ENCODE measurements at regions not wholly inside any gene's neighbourhood (a gene's known extent, or its start where the extent isn't known, plus 50 kb on each side); places are given as distances from the start of the nearest gene placed in this dataset.

DNA sequence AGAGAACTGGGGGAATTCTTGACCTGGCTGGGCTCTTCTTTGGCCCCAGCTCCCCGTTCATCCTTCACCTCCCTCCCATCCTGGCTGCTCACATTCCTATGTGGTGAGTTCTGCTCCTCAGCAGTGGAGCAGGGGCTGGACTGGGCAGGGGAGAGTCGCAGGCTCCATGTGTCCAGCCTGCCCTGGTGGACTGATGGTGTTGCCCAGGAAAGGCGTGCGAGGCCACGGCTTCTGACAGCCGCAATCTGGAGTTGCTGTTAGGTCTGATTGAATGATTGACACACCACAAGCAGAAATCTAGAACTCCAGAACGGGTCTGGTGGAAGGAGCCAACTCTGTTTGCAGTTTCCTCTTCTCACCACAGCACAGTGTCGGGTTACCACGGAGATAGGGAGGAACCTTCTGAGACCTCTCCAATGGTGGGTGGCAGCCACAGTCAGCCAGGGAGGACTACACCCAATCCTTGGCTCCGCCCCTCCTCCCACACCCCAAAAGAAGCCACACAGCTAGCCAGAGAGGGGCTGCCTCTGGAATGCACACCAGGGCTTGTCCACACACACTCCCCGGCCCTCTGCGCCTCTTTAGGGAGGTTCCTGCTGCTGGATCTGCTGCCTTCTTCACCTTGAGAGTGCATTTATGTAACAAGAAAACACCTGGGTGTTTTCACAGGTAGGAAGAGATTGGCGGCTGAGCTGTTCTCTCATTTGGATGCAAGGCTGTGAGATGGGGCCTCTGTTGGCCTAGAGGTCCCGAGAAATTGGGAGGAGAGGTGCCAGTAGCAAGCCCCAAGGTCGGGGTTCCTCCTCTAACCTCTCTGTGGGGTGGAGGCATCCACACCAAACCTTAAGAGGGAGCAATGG lies 56.4 kb upstream of the CD44 start:
- ChIA-PET CTCF (interaction anchor here in 1 of 2 donors (1.0 to 2.3 kb wide), 5 partner anchors 35 to 137 kb away, joined by 4 to 7 read pairs (median 6); no protein-coding TSS in a partner anchor), POLR2A (interaction anchor here (0.6 to 1.8 kb wide), 20 partner anchors 7 to 1007 kb away, joined by 3 to 18 read pairs (median 5); no protein-coding TSS in a partner anchor)
- Mint-ChIP-seq H3K9me3 (no peaks in the 10 kb centered on the region), H3K4me3 (peak overlapping the region; percentile 65 to 81 (median 67)), H3K4me1 (peaks cover 92 to 98% (median 94%) of the 10 kb centered on the region in 3 donors), H3K27ac (peak overlapping the region; percentile 97 to 98), H3K36me3 (peaks cover 3% of the 10 kb centered on the region), H3K27me3 (no peaks in the 10 kb centered on the region)
- peak; percentile 63 to 93 (median 85) for DNase-seq
- Histone ChIP-seq H3K4me1 (ENCODE audit: control insufficient read depth in 1 of 2, extremely low read depth in 1 of 2, insufficient read depth in 2 of 2, low read length in 2 of 2) (peaks cover 58 to 77% of the 10 kb centered on the region in 2 experiments), H3K4me3 (ENCODE audit: control insufficient read depth in 1 of 2, extremely low read depth in 1 of 2, low read length in 1 of 2) (peak overlapping the region; percentile 40 to 62), H3K27me3 (replicated peaks in 1 of 2; ENCODE audit: control insufficient read depth in 2 of 2, extremely low read depth in 1 of 2, insufficient read depth in 2 of 2, low read length in 1 of 2) (no peaks in the 10 kb centered on the region), H3K36me3 (ENCODE audit: control insufficient read depth in 2 of 2, extremely low read depth in 1 of 2, insufficient read depth in 1 of 2, low read length in 1 of 2) (no peaks in the 10 kb centered on the region), H3K9me3 (no peaks in the 10 kb centered on the region), H3K27ac (ENCODE audit: low read length) (peak overlapping the region; percentile 95)
- peak; percentile 83 to 86 (median 84) for ATAC-seq (replicated peaks in 1 of 4)
- WGBS (ENCODE audit: insufficient coverage), result 13% methylated on average over 6 of the region's 15 CpGs

DNA sequence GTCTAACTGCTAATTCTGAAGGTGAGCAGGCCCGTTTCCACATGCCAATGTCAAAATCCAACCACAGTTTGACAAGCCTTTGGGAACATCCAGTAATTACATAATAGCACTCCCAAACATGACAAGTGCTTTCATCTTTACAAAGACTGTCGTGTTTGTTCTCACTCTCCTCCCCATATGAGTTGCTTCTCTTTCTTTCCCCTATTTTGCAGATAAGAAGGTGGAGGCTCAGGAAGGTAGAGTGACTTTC lies 55.9 kb upstream of the CD44 start:
- no peaks in the 10 kb centered on the region for H3K27me3 Mint-ChIP-seq
- Histone ChIP-seq H3K36me3 (ENCODE audit: control insufficient read depth in 2 of 2, extremely low read depth in 1 of 2, insufficient read depth in 1 of 2, low read length in 1 of 2) (no peaks in the 10 kb centered on the region), H3K27ac (ENCODE audit: low read length) (peak overlapping the region; percentile 95), H3K4me1 (ENCODE audit: control insufficient read depth in 1 of 2, extremely low read depth in 1 of 2, insufficient read depth in 2 of 2, low read length in 2 of 2) (peaks cover 58 to 79% of the 10 kb centered on the region in 2 experiments), H3K27me3 (replicated peaks in 1 of 2; ENCODE audit: control insufficient read depth in 2 of 2, extremely low read depth in 1 of 2, insufficient read depth in 2 of 2, low read length in 1 of 2) (no peaks in the 10 kb centered on the region), H3K9me3 (no peaks in the 10 kb centered on the region), H3K4me3 (ENCODE audit: control insufficient read depth in 1 of 2, extremely low read depth in 1 of 2, low read length in 1 of 2) (peak overlapping the region; percentile 40 to 62)
- no peak for DNase-seq
- H3K27ac Mint-ChIP-seq, result peak overlapping the region; percentile 97 to 98
- H3K4me1 Mint-ChIP-seq, result peaks cover 92 to 98% (median 94%) of the 10 kb centered on the region in 3 donors
- 14% methylated on average over 1 of the region's 2 CpGs for WGBS (ENCODE audit: insufficient coverage)
- H3K36me3 Mint-ChIP-seq, result peaks cover 3% of the 10 kb centered on the region
- H3K9me3 Mint-ChIP-seq, result no peaks in the 10 kb centered on the region
- H3K4me3 Mint-ChIP-seq, result peak overlapping the region; percentile 65 to 81 (median 67)
- POLR2A ChIA-PET, result interaction anchor here (0.6 to 1.8 kb wide), 14 partner anchors 8 to 123 kb away, joined by 3 to 16 read pairs (median 5); no protein-coding TSS in a partner anchor
- peak in 1 of 4 experiments; percentile 4 for ATAC-seq (replicated peaks in 1 of 4)
- CTCF ChIA-PET, result interaction anchor here in 1 of 2 donors (1.0 to 2.3 kb wide), 3 partner anchors 38 to 136 kb away, joined by 4 to 7 read pairs (median 6); no protein-coding TSS in a partner anchor

DNA sequence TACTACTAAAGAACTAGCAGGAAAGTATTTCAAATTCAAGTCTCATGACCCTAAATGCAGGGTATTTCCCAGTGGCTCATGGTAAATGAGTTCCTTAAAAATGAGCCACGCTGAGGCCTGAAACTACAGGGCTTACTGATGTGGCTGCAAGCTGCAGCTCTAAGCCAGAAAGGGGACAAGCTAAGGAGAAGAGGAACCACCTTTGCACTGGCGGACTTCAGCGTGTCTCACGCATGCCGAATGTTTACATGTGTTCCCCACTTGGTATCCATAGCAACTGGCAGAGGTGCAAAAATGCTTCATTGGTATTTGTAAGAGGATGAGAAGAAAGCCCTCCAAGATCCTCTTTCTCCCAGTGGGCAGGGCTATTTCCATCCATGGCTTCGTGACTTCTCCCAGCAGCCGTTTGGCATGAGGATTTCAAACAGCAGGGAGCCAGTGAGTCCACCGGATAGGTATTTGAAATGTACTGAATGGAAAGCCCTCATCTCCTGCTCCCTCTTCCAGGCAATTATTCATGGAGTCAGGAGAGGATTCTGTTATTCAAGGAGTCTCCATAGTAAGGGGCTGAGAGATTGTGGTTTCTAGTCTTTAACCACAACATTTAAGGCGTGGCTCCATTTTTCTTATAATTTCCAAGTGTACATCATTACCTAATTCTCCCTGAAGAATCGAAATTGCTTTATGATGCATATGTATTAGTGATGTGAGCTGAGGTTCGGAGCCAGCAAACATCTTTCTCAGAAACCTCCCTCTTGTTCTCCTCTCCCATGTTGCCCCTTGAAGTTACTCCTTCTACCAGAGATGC lies 55.3 kb upstream of the CD44 start:
- peak overlapping the region; percentile 40 to 62 for H3K4me3 ChIP-seq (ENCODE audit: control insufficient read depth in 1 of 2, extremely low read depth in 1 of 2, low read length in 1 of 2)
- no peaks in the 10 kb centered on the region for H3K9me3 ChIP-seq
- H3K27me3 ChIP-seq (replicated peaks in 1 of 2; ENCODE audit: control insufficient read depth in 2 of 2, extremely low read depth in 1 of 2, insufficient read depth in 2 of 2, low read length in 1 of 2), result no peaks in the 10 kb centered on the region
- H3K4me1 Mint-ChIP-seq, result peaks cover 92 to 98% (median 94%) of the 10 kb centered on the region in 3 donors
- peaks cover 3% of the 10 kb centered on the region for H3K36me3 Mint-ChIP-seq
- WGBS (ENCODE audit: insufficient coverage), result 14% methylated on average over 1 of the region's 11 CpGs
- ChIA-PET CTCF (interaction anchor here (0.6 to 2.3 kb wide), 5 partner anchors 38 to 841 kb away, joined by 3 to 7 read pairs (median 4); no protein-coding TSS in a partner anchor), POLR2A (interaction anchor here (0.5 to 1.8 kb wide), 16 partner anchors 8 to 1306 kb away, joined by 3 to 16 read pairs (median 4); partner anchors contain the start of gene CD44 (in 1 of the 2))
- peak overlapping the region; percentile 65 to 81 (median 67) for H3K4me3 Mint-ChIP-seq
- DNase-seq (peak in 34 of 35 experiments; percentile 47 to 93 (median 70)), ATAC-seq (replicated peaks in 1 of 4) (peak; percentile 36 to 73 (median 48))
- H3K9me3 Mint-ChIP-seq, result no peaks in the 10 kb centered on the region
- peaks cover 56 to 79% of the 10 kb centered on the region in 2 experiments for H3K4me1 ChIP-seq (ENCODE audit: control insufficient read depth in 1 of 2, extremely low read depth in 1 of 2, insufficient read depth in 2 of 2, low read length in 2 of 2)
- peak overlapping the region; percentile 95 for H3K27ac ChIP-seq (ENCODE audit: low read length)
- no peaks in the 10 kb centered on the region for H3K36me3 ChIP-seq (ENCODE audit: control insufficient read depth in 2 of 2, extremely low read depth in 1 of 2, insufficient read depth in 1 of 2, low read length in 1 of 2)
- no peaks in the 10 kb centered on the region for H3K27me3 Mint-ChIP-seq
- peak overlapping the region; percentile 97 to 98 for H3K27ac Mint-ChIP-seq

DNA sequence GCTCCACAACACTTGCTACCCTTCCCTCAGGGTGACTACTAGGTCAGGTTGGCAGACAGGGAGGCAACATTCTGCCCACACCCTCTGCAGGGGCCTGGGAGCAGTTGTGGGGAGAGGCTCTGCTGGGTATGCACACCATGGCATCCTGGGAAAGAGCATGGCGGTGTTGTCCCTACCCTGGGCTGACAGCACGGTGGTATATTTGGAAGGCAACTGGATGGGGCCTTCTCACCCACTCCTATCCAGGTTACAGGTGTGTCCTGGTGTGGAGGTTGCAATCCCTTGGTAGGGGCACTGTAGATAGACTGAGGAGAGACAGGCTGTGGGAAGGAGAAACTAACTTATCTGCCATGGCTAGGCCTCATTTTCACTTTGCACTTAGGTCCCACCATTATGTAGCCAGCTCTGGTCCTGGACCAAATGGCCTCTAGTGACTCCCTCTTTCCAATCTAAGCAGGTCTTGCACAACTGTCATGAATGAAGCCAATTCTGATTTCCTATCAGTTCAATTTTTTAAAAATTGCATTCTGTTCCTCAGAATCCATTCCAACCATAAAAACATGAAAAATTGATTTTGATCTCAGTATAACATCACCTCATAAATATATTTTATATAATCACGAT lies 54.0 kb upstream of the CD44 start:
- DNase-seq, result no peak
- H3K9me3 ChIP-seq, result no peaks in the 10 kb centered on the region
- H3K27ac ChIP-seq (ENCODE audit: low read length), result peak overlapping the region; percentile 95
- H3K27me3 Mint-ChIP-seq, result no peaks in the 10 kb centered on the region
- POLR2A ChIA-PET, result interaction anchor here (0.5 to 1.5 kb wide), 4 partner anchors 40 to 156 kb away, joined by 3 to 8 read pairs (median 5); partner anchors contain the start of gene CD44 (in 1 of the 2)
- H3K4me3 ChIP-seq (ENCODE audit: control insufficient read depth in 1 of 2, extremely low read depth in 1 of 2, low read length in 1 of 2), result no peak overlapping the region
- H3K4me3 Mint-ChIP-seq, result peak overlapping the region in 1 of 3 donors; percentile 81
- CTCF ChIA-PET, result interaction anchor here in 1 of 2 donors (0.7 kb wide), 1 partner anchor 843 kb away, joined by 3 read pairs; no protein-coding TSS in a partner anchor
- peaks cover 47 to 70% of the 10 kb centered on the region in 2 experiments for H3K4me1 ChIP-seq (ENCODE audit: control insufficient read depth in 1 of 2, extremely low read depth in 1 of 2, insufficient read depth in 2 of 2, low read length in 2 of 2)
- no peaks in the 10 kb centered on the region for H3K36me3 ChIP-seq (ENCODE audit: control insufficient read depth in 2 of 2, extremely low read depth in 1 of 2, insufficient read depth in 1 of 2, low read length in 1 of 2)
- no peak for ATAC-seq (replicated peaks in 1 of 4)
- no CpG with 5 or more reads among the region's 3 CpGs for WGBS (ENCODE audit: insufficient coverage)
- H3K36me3 Mint-ChIP-seq, result peaks cover 3% of the 10 kb centered on the region
- H3K27ac Mint-ChIP-seq, result peak overlapping the region; percentile 97 to 98
- H3K9me3 Mint-ChIP-seq, result no peaks in the 10 kb centered on the region
- peaks cover 89 to 92% (median 90%) of the 10 kb centered on the region in 3 donors for H3K4me1 Mint-ChIP-seq
- no peaks in the 10 kb centered on the region for H3K27me3 ChIP-seq (replicated peaks in 1 of 2; ENCODE audit: control insufficient read depth in 2 of 2, extremely low read depth in 1 of 2, insufficient read depth in 2 of 2, low read length in 1 of 2)

DNA sequence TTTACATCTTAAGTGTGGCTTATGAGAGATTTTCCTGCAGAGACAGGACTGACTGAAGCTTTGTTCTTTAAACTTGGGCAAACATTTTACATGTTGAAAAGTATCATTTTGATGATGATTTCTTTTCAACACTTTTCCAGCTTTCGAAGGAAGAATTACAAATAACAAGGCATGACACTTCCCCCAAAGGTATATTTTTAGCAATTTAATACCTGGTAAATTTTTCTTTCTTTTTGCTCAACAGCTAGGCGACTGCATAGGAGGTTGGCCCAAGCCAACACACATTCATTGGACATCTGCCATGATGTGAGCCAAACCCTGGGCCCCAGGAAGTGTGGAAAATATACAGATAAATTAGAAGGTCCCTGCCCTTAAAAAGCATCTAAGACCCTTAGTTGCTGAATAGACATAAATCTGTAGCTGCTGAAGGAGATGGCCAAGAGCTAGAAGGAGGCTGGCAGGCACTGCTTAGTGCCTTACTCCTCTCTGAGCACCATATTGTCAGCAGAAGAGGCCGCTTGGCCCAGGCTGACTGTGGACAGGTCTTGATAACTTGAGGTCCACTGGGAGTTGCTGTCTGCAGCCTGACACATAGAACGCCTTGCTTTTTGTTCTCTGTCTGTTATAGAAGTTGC lies 53.3 kb upstream of the CD44 start:
- no peaks in the 10 kb centered on the region for H3K36me3 ChIP-seq (ENCODE audit: control insufficient read depth in 2 of 2, extremely low read depth in 1 of 2, insufficient read depth in 1 of 2, low read length in 1 of 2)
- WGBS (ENCODE audit: insufficient coverage), result 100% methylated on average over 2 of the region's 4 CpGs
- no peaks in the 10 kb centered on the region for H3K9me3 ChIP-seq
- ATAC-seq (replicated peaks in 1 of 4) (no peak), DNase-seq (no peak)
- Mint-ChIP-seq H3K36me3 (peaks cover 3% of the 10 kb centered on the region), H3K27ac (peak overlapping the region; percentile 97 to 98), H3K4me3 (no peak overlapping the region), H3K9me3 (no peaks in the 10 kb centered on the region), H3K27me3 (no peaks in the 10 kb centered on the region), H3K4me1 (peaks cover 83 to 92% (median 87%) of the 10 kb centered on the region in 3 donors)
- POLR2A ChIA-PET, result interaction anchor here in 1 of 2 donors (0.6 to 1.3 kb wide), 3 partner anchors 14 to 55 kb away, joined by 4 to 8 read pairs (median 4); no protein-coding TSS in a partner anchor
- no peaks in the 10 kb centered on the region for H3K27me3 ChIP-seq (replicated peaks in 1 of 2; ENCODE audit: control insufficient read depth in 2 of 2, extremely low read depth in 1 of 2, insufficient read depth in 2 of 2, low read length in 1 of 2)
- H3K4me1 ChIP-seq (ENCODE audit: control insufficient read depth in 1 of 2, extremely low read depth in 1 of 2, insufficient read depth in 2 of 2, low read length in 2 of 2), result peaks cover 48 to 63% of the 10 kb centered on the region in 2 experiments
- H3K4me3 ChIP-seq (ENCODE audit: control insufficient read depth in 1 of 2, extremely low read depth in 1 of 2, low read length in 1 of 2), result no peak overlapping the region
- H3K27ac ChIP-seq (ENCODE audit: low read length), result peak overlapping the region; percentile 16
- CTCF ChIA-PET, result interaction anchor here in 1 of 2 donors (0.8 kb wide), 1 partner anchor 186 kb away, joined by 5 read pairs; no protein-coding TSS in a partner anchor

Data from T-cell (primary cell).